OCI-LY3 (cell line): ENCODE measurements at regions not wholly inside any gene's neighbourhood (a gene's known extent, or its start where the extent isn't known, plus 50 kb on each side); places are given as distances from the start of the nearest gene placed in this dataset.

Experiments used
- H2AFZ ChIP-seq: fragments of 200-600, 300-600 bp; shearing (Covaris generic); 2 replicates; pipeline ENCODE4 v1.6.0; 2014; ENCODE audit warnings: antibody characterized with exemption, low read depth, low read length
- H3K27ac ChIP-seq: fragments of 200-600, 300-600 bp; sonication (generic); 2 replicates; pipeline ENCODE4 v1.5.1; 2014; ENCODE audit warnings: mild to moderate bottlenecking, low read length, moderate library complexity, mixed read lengths
- H3K27me3 ChIP-seq: fragments of 200-600, 300-600 bp; sonication (generic); 2 replicates; pipeline ENCODE4 v1.6.1; 2014; ENCODE audit warnings: low read depth, low read length, mixed read lengths
- H3K36me3 ChIP-seq: fragments of 200-600, 300-600 bp; sonication (generic); replicated peaks from 2 replicates; pipeline ENCODE3; 2014; ENCODE audit warnings: low read depth, low read length, mixed read lengths
- H3K4me1 ChIP-seq: fragments of 300-600, 200-600 bp; sonication (generic); 2 replicates; pipeline ENCODE4 v1.6.1; 2014; ENCODE audit warnings: low read length, mixed read lengths
- H3K4me2 ChIP-seq: fragments of 200-600, 300-600 bp; sonication (generic); 2 replicates; pipeline ENCODE4 v1.6.1; 2014; ENCODE audit warnings: low read length, mixed read lengths
- H3K4me3 ChIP-seq: fragments of 300-600, 200-600 bp; sonication (generic); 2 replicates; pipeline ENCODE4 v1.5.1; 2014; ENCODE audit warnings: antibody characterized with exemption, mild to moderate bottlenecking, low read length, moderate library complexity
- H3K79me2 ChIP-seq: fragments of 300-600, 200-600 bp; shearing (Covaris generic); 2 replicates; pipeline ENCODE4 v1.6.1; 2014; ENCODE audit warnings: mild to moderate bottlenecking, low read length, mixed read lengths
- H3K9ac ChIP-seq: fragments of 300-600, 200-600 bp; shearing (Covaris generic); 2 replicates; pipeline ENCODE4 v1.6.0; 2014; ENCODE audit warnings: mild to moderate bottlenecking, low read length, moderate library complexity
- H3K9me3 ChIP-seq: fragments of 200-600, 300-600 bp; shearing (Covaris generic); 2 replicates; pipeline ENCODE4 v1.6.1; 2014; ENCODE audit warnings: low read length, mixed read lengths; ENCODE audit not compliant: insufficient read depth
- H4K20me1 ChIP-seq: fragments of 200-600, 300-600 bp; sonication (generic); 2 replicates; pipeline ENCODE4 v1.6.1; 2016; ENCODE audit warnings: low read length, mixed read lengths; ENCODE audit not compliant: insufficient read depth
- CTCF ChIP-seq: fragments of 200-600, 300-600 bp; sonication (generic); IDR thresholded peaks from 2 replicates; pipeline ENCODE4 v1.5.1; 2014; ENCODE audit warnings: antibody characterized with exemption, low read length, low read depth
- EZH2phosphoT487 ChIP-seq: fragments of 200-600 bp; shearing (Covaris generic); IDR thresholded peaks from 2 replicates; pipeline ENCODE4 v1.6.1; 2018; ENCODE audit warnings: antibody characterized with exemption, mixed run types, low read depth

- no peak overlapping the region for H3K27ac ChIP-seq
- H3K9ac ChIP-seq: no peak overlapping the region
- TF ChIP-seq EZH2phosphoT487 (no peak), CTCF (no peak)
- H3K4me1 ChIP-seq: 0 out of 2 replicates have a peak, but pooled peaks cover 6% of the 10 kb centered on the region
- no peak overlapping the region for H3K4me3 ChIP-seq
- no peaks in the 10 kb centered on the region for H4K20me1 ChIP-seq
- H3K4me2 ChIP-seq: no peak overlapping the region
- H2AFZ ChIP-seq: no peak overlapping the region
- no peaks in the 10 kb centered on the region for H3K79me2 ChIP-seq
- H3K27me3 ChIP-seq: peaks cover 2% of the 10 kb centered on the region; the same call in 1 of the 2 replicates
- no peaks in the 10 kb centered on the region for H3K9me3 ChIP-seq
- H3K36me3 ChIP-seq: no peaks in the 10 kb centered on the region
Observed at GRCh38 chr1:208503787-208504186, 259.6 kb upstream of the PLXNA2 start.

GRCh38 chr1:208506812-208507211, 262.6 kb upstream of the PLXNA2 start:
- Histone ChIP-seq H4K20me1 (no peaks in the 10 kb centered on the region), H3K4me2 (no peak overlapping the region), H3K9me3 (no peaks in the 10 kb centered on the region), H3K27me3 (no peaks in the 10 kb centered on the region; the same call in 1 of the 2 replicates), H3K27ac (no peak overlapping the region), H2AFZ (no peak overlapping the region), H3K79me2 (no peaks in the 10 kb centered on the region), H3K36me3 (no peaks in the 10 kb centered on the region), H3K4me1 (0 out of 2 replicates have a peak, but pooled peaks cover 6% of the 10 kb centered on the region), H3K9ac (no peak overlapping the region), H3K4me3 (no peak overlapping the region)
- no peak for TF ChIP-seq EZH2phosphoT487
- no peak for TF ChIP-seq CTCF

DNA sequence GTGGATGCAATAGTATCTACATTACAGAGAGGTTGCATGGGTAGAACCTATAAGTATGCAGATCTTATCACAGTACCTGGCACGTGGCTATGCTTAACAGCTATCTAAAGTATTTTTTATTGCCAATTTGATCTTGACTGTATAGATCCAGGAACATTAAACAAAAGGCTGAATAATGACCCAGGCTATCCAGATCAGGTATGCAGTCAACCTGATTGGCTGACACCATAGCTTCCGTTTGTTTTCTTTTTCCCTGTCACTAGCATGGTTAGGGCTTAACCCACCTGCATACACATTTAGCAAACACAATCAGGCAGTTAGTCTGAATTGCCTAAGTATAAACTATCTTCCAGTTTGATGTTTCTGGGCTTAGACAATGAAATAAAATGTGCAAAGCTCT, 264.9 kb upstream of the PLXNA2 start:
- H4K20me1 ChIP-seq: no peaks in the 10 kb centered on the region
- H3K4me3 ChIP-seq: no peak overlapping the region
- H3K4me1 ChIP-seq: 0 out of 2 replicates have a peak, but pooled peaks cover 6% of the 10 kb centered on the region
- TF ChIP-seq CTCF: no peak
- TF ChIP-seq EZH2phosphoT487: no peak
- H3K36me3 ChIP-seq: no peaks in the 10 kb centered on the region
- H2AFZ ChIP-seq: no peak overlapping the region
- no peaks in the 10 kb centered on the region for H3K79me2 ChIP-seq
- no peak overlapping the region for H3K9ac ChIP-seq
- H3K27me3 ChIP-seq: 0 out of 2 replicates have a peak, but pooled peaks cover 2% of the 10 kb centered on the region
- no peak overlapping the region for H3K27ac ChIP-seq
- no peak overlapping the region for H3K4me2 ChIP-seq
- H3K9me3 ChIP-seq: no peaks in the 10 kb centered on the region

DNA sequence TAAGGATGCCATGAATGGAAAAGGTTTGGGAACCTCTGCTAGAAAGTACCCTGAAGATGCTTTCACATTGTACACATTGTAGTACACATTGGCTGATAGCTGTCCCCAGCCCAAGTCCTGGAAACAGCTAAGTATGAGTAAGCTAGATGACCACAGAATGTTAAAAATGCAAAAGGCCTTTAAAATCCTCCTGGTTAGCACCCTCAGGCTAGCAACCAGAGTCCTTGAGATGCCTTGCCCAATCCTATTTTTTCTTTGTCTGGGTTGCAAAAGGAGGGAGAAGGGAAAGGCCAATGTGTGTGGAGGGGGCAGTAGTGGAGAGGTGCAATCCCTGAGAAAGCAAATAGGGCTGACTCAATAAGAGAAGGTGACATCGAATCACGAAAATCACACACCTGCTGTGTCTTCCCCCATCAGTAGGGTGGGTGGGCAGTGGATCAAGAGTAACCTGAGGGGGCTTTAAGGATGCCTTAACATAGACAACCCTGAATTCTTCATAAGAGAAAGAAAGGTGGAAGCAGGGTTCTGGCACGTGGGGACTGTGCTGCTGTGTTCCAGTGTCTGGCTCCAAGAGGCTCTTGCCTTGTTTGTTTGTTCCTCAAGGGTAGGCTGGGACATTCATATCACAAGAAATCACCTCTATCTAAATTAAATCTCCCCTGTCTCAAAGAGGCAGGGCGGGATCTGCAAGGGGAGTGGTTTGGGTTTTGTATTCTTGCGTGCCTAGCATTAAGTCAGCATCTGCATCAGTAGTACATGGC, 266.2 kb upstream of the PLXNA2 start:
- H3K4me3 ChIP-seq: no peak overlapping the region
- H3K9me3 ChIP-seq: no peaks in the 10 kb centered on the region
- no peak overlapping the region for H2AFZ ChIP-seq
- TF ChIP-seq CTCF: no peak
- no peak for TF ChIP-seq EZH2phosphoT487
- no peak overlapping the region for H3K27ac ChIP-seq
- 0 out of 2 replicates have a peak, but pooled peaks cover 2% of the 10 kb centered on the region for H3K27me3 ChIP-seq
- H4K20me1 ChIP-seq: no peaks in the 10 kb centered on the region
- H3K4me1 ChIP-seq: 0 out of 2 replicates have a peak, but pooled peaks cover 4% of the 10 kb centered on the region
- H3K4me2 ChIP-seq: no peak overlapping the region
- H3K79me2 ChIP-seq: no peaks in the 10 kb centered on the region
- H3K36me3 ChIP-seq: no peaks in the 10 kb centered on the region
- H3K9ac ChIP-seq: no peak overlapping the region
